HepG2 (cell line): ENCODE measurements at regions not wholly inside any gene's neighbourhood (a gene's known extent, or its start where the extent isn't known, plus 50 kb on each side); places are given as distances from the start of the nearest gene placed in this dataset.

ENCODE experiments used
- ATAC-seq: fragments of 200-7000 bp; cut with Tn5 transposase; 3 replicates; pipeline ENCODE4 v1.9.1; 2020; ENCODE audit warnings: mild to moderate bottlenecking, moderate library complexity
- BruUV-seq: library from RNA; stranded (reverse); fragments of 400-500 nt; replicated peaks from 2 replicates; lab custom pipeline; 2021; lab: Mats Ljungman, UMichigan
- CTCF ChIA-PET: fragments of 300-600 bp; formaldehyde crosslinking; extraction: SDS; loops from one replicate; lab custom pipeline; 2021; ENCODE audit warnings: low total read pairs, inconsistent platforms, low intra/inter-chr PET ratio; lab: Yijun Ruan, JAX
- POLR2A ChIA-PET: fragments of 350-600 bp; sonication (Branson Sonifier 250); formaldehyde crosslinking; loops from one replicate; lab custom pipeline; 2020; ENCODE audit warnings: antibody characterized with exemption, inconsistent platforms; lab: Yijun Ruan, JAX
- DNase-seq: peaks from one replicate; pipeline ENCODE4 v3.0.0-alpha.2; 2015; ENCODE audit warnings: low spot score
- FAIRE-seq: peaks from 3 replicates; lab custom pipeline; 2011; peaks lifted over from hg19 to GRCh38; lab: Jason Lieb, UNC
- H2AFZ ChIP-seq: one replicate; pipeline ENCODE4 v1.6.1; 2011; ENCODE audit warnings: low read length, inconsistent platforms
- H3K27ac ChIP-seq: fragments of 300-600 bp; 3 replicates; pipeline ENCODE4 v1.8.0; 2011; ENCODE audit warnings: mixed run types, mild to moderate bottlenecking, mixed read lengths, low read length, inconsistent platforms; ENCODE audit not compliant: insufficient read depth; ENCODE audit errors: extremely low read length
- H3K27me3 ChIP-seq, 2 experiments: fragments of 200-600 bp in 1 of 2; 2 replicates in 1 of 2; 3 replicates in 1 of 2; pipeline versions ENCODE4 v1.6.0 to v1.8.0; 2011; ENCODE audit warnings: low read length in 2 of 2, mild to moderate bottlenecking in 2 of 2, moderate library complexity in 2 of 2, inconsistent platforms in 1 of 2; ENCODE audit not compliant: insufficient read depth in 2 of 2, control insufficient read depth in 1 of 2
- H3K36me3 ChIP-seq, 2 experiments: fragments of 200-600 bp in 1 of 2; replicated peaks in 1 of 2; 2 replicates in 1 of 2; 3 replicates in 1 of 2; pipeline versions ENCODE4 v1.5.1 to v1.8.0; 2011; ENCODE audit warnings: low read length in 2 of 2, inconsistent platforms in 1 of 2; ENCODE audit not compliant: insufficient read depth in 2 of 2, control insufficient read depth in 1 of 2
- H3K4me1 ChIP-seq: 2 replicates; pipeline ENCODE4 v1.5.1; 2012; ENCODE audit warnings: low read length, inconsistent platforms; ENCODE audit not compliant: insufficient read depth
- H3K4me2 ChIP-seq: 2 replicates; pipeline ENCODE4 v1.6.0; 2011; ENCODE audit warnings: low read depth, low read length, inconsistent platforms
- H3K4me3 ChIP-seq, 3 experiments: fragments of 200-600 bp in 1 of 3; sonication (generic), shearing (Covaris generic) in 1 of 3; replicated peaks in 1 of 3; 2 replicates each; pipeline ENCODE4 v1.5.1; 2011 to 2016; ENCODE audit warnings: low read length in 3 of 3, inconsistent platforms in 2 of 3, low read depth in 2 of 3, mild to moderate bottlenecking in 2 of 3, control low read depth in 1 of 3, mixed read lengths in 1 of 3; ENCODE audit not compliant: insufficient read depth in 1 of 3
- H3K79me2 ChIP-seq: one replicate; pipeline ENCODE4 v1.6.1; 2011; ENCODE audit warnings: low read length, inconsistent platforms; ENCODE audit not compliant: insufficient read depth
- H3K9ac ChIP-seq: 2 replicates; pipeline ENCODE4 v1.6.0; 2011; ENCODE audit warnings: mild to moderate bottlenecking, low read depth, low read length, inconsistent platforms; ENCODE audit not compliant: insufficient read depth
- H3K9me3 ChIP-seq: 2 replicates; pipeline ENCODE4 v1.5.1; 2012; ENCODE audit warnings: mild to moderate bottlenecking, low read length
- H4K20me1 ChIP-seq: 2 replicates; pipeline ENCODE4 v1.6.0; 2011; ENCODE audit warnings: inconsistent platforms, mild to moderate bottlenecking, low read length, moderate library complexity; ENCODE audit not compliant: insufficient read depth
- BHLHE40 ChIP-seq: IDR thresholded peaks from 2 replicates; pipeline ENCODE4 v1.6.1; 2011; ENCODE audit warnings: low read length, improper control_type of control experiment
- HDAC6 ChIP-seq: fragments of 200-600 bp; sonication (generic); IDR thresholded peaks from 2 replicates; pipeline ENCODE4 v1.7.0; 2017; ENCODE audit warnings: mild to moderate bottlenecking, antibody characterized with exemption, low read length, low read depth
- KDM5B ChIP-seq: sonication (generic); formaldehyde crosslinking; IDR thresholded peaks from 2 replicates; pipeline ENCODE4 v1.4.0; 2020; ENCODE audit warnings: missing genetic modification reagents, mild to moderate bottlenecking, borderline replicate concordance
- NFE2L1 ChIP-seq: sonication (generic); formaldehyde crosslinking; IDR thresholded peaks from 2 replicates; pipeline ENCODE4 v1.4.0; 2020; ENCODE audit warnings: missing genetic modification reagents, mild to moderate bottlenecking, borderline replicate concordance
- NR2F6 ChIP-seq, 2 experiments: IDR thresholded peaks; 2 replicates each; pipeline ENCODE4 v1.6.1; 2016; ENCODE audit warnings: antibody characterized with exemption in 1 of 2, mild to moderate bottlenecking in 1 of 2
- ZFP36L1 ChIP-seq: sonication (generic); formaldehyde crosslinking; IDR thresholded peaks from 2 replicates; pipeline ENCODE4 v1.8.0; 2022; ENCODE audit warnings: mild to moderate bottlenecking, missing genetic modification reagents, moderate library complexity
- ZNF101 ChIP-seq: sonication (generic); formaldehyde crosslinking; IDR thresholded peaks from 2 replicates; pipeline ENCODE4 v1.4.0; 2020; ENCODE audit warnings: mild to moderate bottlenecking, low read depth, missing genetic modification reagents, borderline replicate concordance
- ZNF432 ChIP-seq: sonication (generic); formaldehyde crosslinking; IDR thresholded peaks from 2 replicates; pipeline ENCODE4 v1.5.0; 2020; ENCODE audit warnings: missing genetic modification reagents, mild to moderate bottlenecking, borderline replicate concordance
- ZNF7 ChIP-seq: IDR thresholded peaks from 2 replicates; pipeline ENCODE4 v1.6.1; 2016; ENCODE audit warnings: missing biosample characterization, missing genetic modification reagents
- WGBS: methylation state at CpG from one replicate; pipeline ENCODE4 v1.1.6; 2017; ENCODE audit warnings: low lambda C conversion rate; 5-methylcytosine and 5-hydroxymethylcytosine counted together
- in situ Hi-C: cut with HindIII; loops from 2 replicates; pipeline ENCODE4 v1.10.0; 2017; ENCODE audit warnings: low pct_unique_long_range_greater_than_20kb; ENCODE audit not compliant: extremely low pct_ligation_motif_present
- intact Hi-C: fragments of 100-400 bp; cut with micrococcal nuclease; formaldehyde crosslinking; loops from one replicate; pipeline ENCODE4 v1.10.0; 2022; ENCODE audit not compliant: unreplicated experiment
- TF ChIP-seq, protein P1 (sequence below): sonication (generic); formaldehyde crosslinking; IDR thresholded peaks from 2 replicates; pipeline ENCODE4 v1.8.1; 2023; ENCODE audit warnings: missing genetic modification reagents, inconsistent platforms, borderline replicate concordance
- TF ChIP-seq, protein P2 (sequence below): sonication (generic); formaldehyde crosslinking; IDR thresholded peaks from 2 replicates; pipeline ENCODE4 v1.8.0; 2022; ENCODE audit warnings: mild to moderate bottlenecking, missing genetic modification reagents, borderline replicate concordance
- TF ChIP-seq, protein P3 (sequence below): sonication (generic); formaldehyde crosslinking; IDR thresholded peaks from 2 replicates; pipeline ENCODE4 v1.4.0; 2020; ENCODE audit warnings: mild to moderate bottlenecking, missing genetic modification reagents

DNA sequence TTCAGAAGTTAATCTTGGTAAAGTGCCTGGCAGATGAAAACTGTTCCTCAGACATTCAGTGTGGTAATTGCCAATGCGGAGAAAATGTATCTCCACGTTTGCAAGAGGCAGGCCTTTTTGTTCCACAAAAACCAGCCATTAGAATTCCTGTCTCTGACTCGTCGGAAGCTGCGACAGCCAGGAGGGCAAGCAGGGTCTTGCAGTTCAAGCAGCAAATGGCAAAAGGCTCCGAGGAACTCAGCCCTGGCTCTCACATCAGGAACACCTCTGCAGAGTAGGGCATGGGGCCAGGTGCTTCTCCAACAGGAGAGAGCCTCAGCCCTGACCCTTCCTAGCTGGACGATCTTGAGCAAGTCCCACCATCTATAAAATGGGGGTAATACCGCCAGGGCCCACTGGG, 69.0 kb upstream of the CPLX2 start (continued):
- TF ChIP-seq, protein P1, sequence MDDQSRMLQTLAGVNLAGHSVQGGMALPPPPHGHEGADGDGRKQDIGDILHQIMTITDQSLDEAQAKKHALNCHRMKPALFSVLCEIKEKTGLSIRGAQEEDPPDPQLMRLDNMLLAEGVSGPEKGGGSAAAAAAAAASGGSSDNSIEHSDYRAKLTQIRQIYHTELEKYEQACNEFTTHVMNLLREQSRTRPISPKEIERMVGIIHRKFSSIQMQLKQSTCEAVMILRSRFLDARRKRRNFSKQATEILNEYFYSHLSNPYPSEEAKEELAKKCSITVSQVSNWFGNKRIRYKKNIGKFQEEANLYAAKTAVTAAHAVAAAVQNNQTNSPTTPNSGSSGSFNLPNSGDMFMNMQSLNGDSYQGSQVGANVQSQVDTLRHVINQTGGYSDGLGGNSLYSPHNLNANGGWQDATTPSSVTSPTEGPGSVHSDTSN: no peak
- TF ChIP-seq, protein P2, sequence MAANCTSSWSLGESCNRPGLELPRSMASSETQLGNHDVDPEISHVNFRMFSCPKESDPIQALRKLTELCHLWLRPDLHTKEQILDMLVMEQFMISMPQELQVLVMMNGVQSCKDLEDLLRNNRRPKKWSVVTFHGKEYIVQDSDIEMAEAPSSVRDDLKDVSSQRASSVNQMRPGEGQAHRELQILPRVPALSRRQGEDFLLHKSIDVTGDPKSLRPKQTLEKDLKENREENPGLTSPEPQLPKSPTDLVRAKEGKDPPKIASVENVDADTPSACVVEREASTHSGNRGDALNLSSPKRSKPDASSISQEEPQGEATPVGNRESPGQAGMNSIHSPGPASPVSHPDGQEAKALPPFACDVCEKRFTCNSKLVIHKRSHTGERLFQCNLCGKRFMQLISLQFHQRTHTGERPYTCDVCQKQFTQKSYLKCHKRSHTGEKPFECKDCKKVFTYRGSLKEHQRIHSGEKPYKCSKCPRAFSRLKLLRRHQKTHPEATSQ (CRISPR knock-in tag): no peak

DNA sequence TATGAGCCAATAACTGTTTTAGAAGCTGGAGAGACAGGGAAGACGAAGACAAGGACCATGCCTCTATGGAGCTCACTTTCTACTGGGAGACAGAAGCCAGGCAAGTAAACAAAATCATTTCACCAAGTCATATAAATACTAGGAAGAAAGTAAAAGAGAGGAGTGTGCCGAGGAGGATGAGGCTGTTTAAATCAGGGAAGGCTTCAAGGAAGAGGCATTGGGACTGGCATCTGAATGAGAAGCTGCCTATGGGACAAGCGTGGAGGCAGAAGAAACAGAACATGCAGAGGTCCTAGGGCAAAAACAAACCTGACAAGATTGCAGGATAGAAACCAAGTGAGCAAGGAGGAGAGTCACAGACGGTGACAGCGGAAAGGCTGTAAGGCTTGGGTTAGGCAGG, 68.1 kb upstream of the CPLX2 start:
- no peak for DNase-seq
- Histone ChIP-seq H4K20me1 (no peaks in the 10 kb centered on the region), H3K79me2 (no peaks in the 10 kb centered on the region), H3K36me3 (no peaks in the 10 kb centered on the region), H2AFZ (no peak overlapping the region), H3K9ac (no peak overlapping the region), H3K4me2 (no peak overlapping the region), H3K27ac (no peak overlapping the region), H3K4me1 (peaks cover 2% of the 10 kb centered on the region), H3K4me3 (no peak overlapping the region), H3K9me3 (no peaks in the 10 kb centered on the region), H3K27me3 (no peaks in the 10 kb centered on the region)
- WGBS: 84% methylated on average over 5 of the region's 5 CpGs
- intact Hi-C loops: no loop called here
- no TSS peak for BruUV-seq
- no peak for FAIRE-seq
- in situ Hi-C loops: no loop called here
- ChIA-PET CTCF (no interaction called here), POLR2A (no interaction called here)
- no peak for ATAC-seq
- TF ChIP-seq NR2F6 (IDR thresholded peaks at IDR 0.05): no peak
- no peak for TF ChIP-seq NR2F6 (CRISPR knock-in tag; IDR thresholded peaks at IDR 0.05)
- no peak for TF ChIP-seq ZFP36L1 (CRISPR knock-in tag)
- TF ChIP-seq ZNF432 (CRISPR knock-in tag): no peak
- no peak for TF ChIP-seq NFE2L1 (CRISPR knock-in tag)
- no peak for TF ChIP-seq BHLHE40
- no peak for TF ChIP-seq KDM5B (CRISPR knock-in tag)
- TF ChIP-seq ZNF101 (CRISPR knock-in tag): no peak
- no peak for TF ChIP-seq HDAC6
- TF ChIP-seq, protein P3, sequence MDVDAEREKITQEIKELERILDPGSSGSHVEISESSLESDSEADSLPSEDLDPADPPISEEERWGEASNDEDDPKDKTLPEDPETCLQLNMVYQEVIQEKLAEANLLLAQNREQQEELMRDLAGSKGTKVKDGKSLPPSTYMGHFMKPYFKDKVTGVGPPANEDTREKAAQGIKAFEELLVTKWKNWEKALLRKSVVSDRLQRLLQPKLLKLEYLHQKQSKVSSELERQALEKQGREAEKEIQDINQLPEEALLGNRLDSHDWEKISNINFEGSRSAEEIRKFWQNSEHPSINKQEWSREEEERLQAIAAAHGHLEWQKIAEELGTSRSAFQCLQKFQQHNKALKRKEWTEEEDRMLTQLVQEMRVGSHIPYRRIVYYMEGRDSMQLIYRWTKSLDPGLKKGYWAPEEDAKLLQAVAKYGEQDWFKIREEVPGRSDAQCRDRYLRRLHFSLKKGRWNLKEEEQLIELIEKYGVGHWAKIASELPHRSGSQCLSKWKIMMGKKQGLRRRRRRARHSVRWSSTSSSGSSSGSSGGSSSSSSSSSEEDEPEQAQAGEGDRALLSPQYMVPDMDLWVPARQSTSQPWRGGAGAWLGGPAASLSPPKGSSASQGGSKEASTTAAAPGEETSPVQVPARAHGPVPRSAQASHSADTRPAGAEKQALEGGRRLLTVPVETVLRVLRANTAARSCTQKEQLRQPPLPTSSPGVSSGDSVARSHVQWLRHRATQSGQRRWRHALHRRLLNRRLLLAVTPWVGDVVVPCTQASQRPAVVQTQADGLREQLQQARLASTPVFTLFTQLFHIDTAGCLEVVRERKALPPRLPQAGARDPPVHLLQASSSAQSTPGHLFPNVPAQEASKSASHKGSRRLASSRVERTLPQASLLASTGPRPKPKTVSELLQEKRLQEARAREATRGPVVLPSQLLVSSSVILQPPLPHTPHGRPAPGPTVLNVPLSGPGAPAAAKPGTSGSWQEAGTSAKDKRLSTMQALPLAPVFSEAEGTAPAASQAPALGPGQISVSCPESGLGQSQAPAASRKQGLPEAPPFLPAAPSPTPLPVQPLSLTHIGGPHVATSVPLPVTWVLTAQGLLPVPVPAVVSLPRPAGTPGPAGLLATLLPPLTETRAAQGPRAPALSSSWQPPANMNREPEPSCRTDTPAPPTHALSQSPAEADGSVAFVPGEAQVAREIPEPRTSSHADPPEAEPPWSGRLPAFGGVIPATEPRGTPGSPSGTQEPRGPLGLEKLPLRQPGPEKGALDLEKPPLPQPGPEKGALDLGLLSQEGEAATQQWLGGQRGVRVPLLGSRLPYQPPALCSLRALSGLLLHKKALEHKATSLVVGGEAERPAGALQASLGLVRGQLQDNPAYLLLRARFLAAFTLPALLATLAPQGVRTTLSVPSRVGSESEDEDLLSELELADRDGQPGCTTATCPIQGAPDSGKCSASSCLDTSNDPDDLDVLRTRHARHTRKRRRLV (CRISPR knock-in tag): no peak
- no peak for TF ChIP-seq ZNF7 (CRISPR knock-in tag)
